DMS 273 (cell line): ENCODE measurements at regions not wholly inside any gene's neighbourhood (a gene's known extent, or its start where the extent isn't known, plus 50 kb on each side); places are given as distances from the start of the nearest gene placed in this dataset.
"Not testable (repeated sequence)": the region's sequence is repeated elsewhere in the genome, so short reads cannot be mapped to it uniquely, and the experiment has no call there.

Source experiments
- DNase-seq: peaks from one replicate; lab custom pipeline; 2025; ENCODE audit not compliant: unreplicated experiment; lab: John Stamatoyannopoulos, UW

DNA sequence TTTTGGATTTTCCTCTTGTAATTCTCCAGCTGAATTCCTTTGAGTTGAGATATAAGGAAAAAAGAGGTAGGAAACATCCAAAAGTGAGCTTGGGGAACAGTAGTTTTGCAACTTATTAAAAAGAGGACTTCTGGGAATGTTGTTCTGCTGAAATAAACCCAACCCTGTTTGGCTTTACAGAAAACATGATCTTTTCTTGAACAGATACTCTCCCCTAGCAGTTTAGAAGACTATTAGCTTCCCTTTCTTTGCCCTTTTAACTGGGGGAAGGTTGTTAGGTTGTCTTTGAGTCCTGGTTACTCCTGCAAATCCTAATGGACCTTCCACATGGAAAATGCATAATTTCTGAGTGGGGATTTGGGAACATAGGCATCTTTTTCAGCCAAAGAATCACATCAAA lies 168.7 kb upstream of the RPS23 start:
- DNase-seq, result no peak

- no peak for DNase-seq
Observed at GRCh38 chr5:82445726-82446335, 167.7 kb upstream of the RPS23 start.

DNA sequence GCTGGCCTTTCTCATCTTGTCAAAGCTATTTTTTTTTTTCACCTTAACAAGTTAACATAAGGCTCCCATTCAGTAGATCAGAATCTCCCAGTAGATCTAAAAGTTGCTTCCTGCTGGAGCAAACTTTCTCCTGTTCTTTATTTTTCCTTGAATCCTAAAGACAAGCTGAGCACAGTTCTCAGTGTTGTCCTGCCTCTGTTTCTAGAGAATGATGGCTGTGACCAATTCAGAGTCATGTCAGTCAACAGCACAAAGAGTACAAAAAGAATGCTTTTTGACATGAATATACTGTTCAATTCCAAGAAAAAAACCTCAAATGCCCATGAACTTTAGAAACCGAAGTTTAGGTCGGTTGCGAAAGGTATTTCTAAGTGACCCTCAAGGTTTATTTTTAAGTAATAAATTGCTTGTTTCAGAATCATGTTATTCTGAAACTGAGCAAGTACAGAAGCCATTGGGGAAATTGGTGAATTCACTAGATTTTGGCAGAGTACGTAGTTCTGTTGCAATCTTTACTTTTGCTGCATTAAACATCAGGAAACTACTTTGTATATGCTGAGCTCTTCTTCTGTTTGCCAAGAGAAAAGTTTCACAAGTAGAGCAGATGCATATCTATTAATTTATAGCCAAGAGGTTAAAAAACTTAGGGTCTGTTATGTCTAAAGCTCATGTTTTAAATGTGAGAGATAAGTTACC lies 161.7 kb upstream of the RPS23 start:
- no peak for DNase-seq

- not testable (repeated sequence) for DNase-seq
Observed at GRCh38 chr5:82437565-82437964, 159.4 kb upstream of the RPS23 start.

DNA sequence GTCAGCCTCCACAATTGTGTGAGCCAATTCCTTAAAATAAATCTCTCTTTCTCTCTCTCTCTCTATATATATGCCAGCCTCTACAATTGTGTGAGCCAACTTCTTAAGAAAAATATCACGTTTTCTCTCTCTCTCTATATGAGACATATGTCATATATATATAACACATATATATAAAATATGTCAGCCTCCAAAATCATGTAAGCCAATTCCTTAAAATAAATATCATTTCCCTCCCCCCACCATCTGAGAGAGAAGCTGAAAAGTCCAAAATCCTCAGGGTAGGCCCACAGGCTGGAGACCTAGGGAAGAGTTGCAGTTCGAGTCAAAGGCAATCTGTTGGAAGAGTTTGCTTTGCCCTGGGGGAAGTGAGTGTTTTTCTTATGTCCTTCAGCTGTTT lies 158.1 kb upstream of the RPS23 start:
- DNase-seq, result no peak

- not testable (repeated sequence) for DNase-seq
Observed at GRCh38 chr5:82434696-82435660, 156.8 kb upstream of the RPS23 start.

GRCh38 chr5:82426464-82427154 lies 148.5 kb upstream of the RPS23 start:
- DNase-seq, result no peak

- DNase-seq, result no peak
Observed at GRCh38 chr5:82425591-82425990, 147.4 kb upstream of the RPS23 start.

DNA sequence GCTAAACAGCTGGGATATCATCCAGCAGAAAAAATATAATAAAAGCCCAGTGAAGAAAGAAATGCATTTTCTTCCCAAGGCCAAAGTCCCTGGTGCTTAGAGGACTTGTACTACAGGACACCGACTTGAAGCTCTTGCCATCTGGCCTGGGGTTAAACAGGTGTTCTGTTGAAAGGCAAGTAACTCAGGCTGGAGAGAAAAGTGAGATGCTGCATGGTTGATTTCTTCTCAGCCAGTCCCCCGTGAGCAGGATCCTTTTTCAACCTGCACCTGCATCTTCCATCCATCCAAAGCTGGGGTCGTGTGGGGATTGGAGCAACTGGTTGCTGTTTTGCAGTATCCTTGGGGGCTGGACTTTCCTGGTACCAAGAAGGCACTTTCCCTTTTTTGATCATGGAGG lies 146.1 kb upstream of the RPS23 start:
- peak; percentile 49 for DNase-seq

DNA sequence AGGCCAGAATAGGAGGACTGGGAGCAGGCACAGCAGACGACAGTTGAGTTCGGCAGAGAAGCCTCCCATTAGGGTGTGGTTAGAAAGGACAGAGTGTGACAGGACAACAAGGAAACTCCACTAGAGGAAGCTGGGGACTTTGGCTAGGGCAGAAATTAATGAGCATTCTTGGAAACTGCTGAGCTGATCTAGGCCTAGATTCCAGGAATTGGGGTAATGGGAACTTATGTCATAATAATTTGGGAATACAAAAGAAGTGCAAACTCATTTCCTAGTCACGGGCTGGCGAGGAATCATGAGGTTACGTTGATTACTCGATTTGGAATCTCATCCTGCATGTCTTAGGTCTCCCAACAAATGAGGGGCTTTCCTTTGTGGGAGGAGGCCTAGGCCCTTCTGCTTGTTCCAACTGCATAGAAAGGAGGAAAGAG lies 144.6 kb upstream of the RPS23 start:
- DNase-seq, result no peak

- no peak for DNase-seq
Observed at GRCh38 chr5:82422001-82422740, 144.0 kb upstream of the RPS23 start.

- no peak for DNase-seq
Observed at GRCh38 chr5:82421119-82421518, 143.0 kb upstream of the RPS23 start.

DNA sequence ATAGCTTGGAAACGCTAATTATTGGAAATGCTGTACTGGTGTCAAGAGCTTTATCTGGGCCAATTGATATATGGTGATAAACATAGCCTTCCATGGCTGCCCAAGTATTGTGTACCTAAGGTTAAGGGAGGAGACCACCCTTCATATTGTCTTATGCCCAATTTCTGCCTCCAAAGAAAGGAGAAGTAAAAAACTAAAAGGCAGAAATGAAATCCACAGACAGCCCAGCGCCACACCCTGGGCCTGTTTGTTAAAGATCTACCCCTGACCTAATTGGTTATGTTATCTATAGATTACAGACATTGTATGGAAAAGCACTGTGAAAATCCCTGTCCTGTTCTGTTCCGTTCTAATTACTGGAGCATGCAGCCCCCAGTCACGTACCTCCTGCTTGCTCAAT lies 142.4 kb upstream of the RPS23 start:
- not testable (repeated sequence) for DNase-seq

- no peak for DNase-seq
Observed at GRCh38 chr5:82419559-82420332, 141.6 kb upstream of the RPS23 start.

- no peak for DNase-seq
Observed at GRCh38 chr5:82418608-82418950, 140.4 kb upstream of the RPS23 start.

GRCh38 chr5:82417776-82418607 lies 139.8 kb upstream of the RPS23 start:
- DNase-seq, result no peak

DNA sequence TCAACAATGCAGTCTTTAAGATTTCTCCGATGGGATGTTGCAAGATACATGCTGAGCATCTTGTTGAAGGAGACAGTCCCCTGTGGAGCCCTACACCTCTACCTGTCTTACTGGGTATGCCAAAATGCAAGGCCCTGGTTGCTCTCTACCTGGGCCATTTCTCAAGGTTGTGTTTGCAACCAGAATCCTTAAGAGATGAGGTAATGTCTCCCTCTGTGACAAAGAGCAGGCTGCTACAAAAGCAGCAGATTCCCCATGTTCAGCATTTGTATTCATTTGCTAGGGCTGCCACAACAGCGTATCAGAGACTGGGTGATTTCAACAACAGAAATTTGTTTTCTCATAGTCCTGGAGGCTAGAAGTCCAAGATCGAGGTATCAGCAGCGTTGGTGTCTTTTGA lies 138.4 kb upstream of the RPS23 start:
- DNase-seq, result no peak

GRCh38 chr5:82414041-82414388 lies 135.9 kb upstream of the RPS23 start:
- no peak for DNase-seq
